Fibroblast of villous mesenchyme (primary cell): ENCODE measurements at regions not wholly inside any gene's neighbourhood (a gene's known extent, or its start where the extent isn't known, plus 50 kb on each side); places are given as distances from the start of the nearest gene placed in this dataset.

Experiments
- DNase-seq: peaks from one replicate; pipeline ENCODE4 v3.0.0-alpha.2; 2010; ENCODE audit warnings: low read depth
- H3K4me3 ChIP-seq: 2 replicates; pipeline ENCODE4 v1.5.1; 2011; ENCODE audit warnings: low read depth, mild to moderate bottlenecking, low read length
- TF ChIP-seq, protein P1 (sequence below): IDR thresholded peaks from 2 replicates; pipeline ENCODE4 v1.5.1; 2012; ENCODE audit warnings: low read depth, mild to moderate bottlenecking, low read length; ENCODE audit not compliant: insufficient read depth

GRCh38 chr9:23319092-23319491 is 506.9 kb downstream of the ELAVL2 start:
- no peak overlapping the region for H3K4me3 ChIP-seq
- DNase-seq = no peak
- TF ChIP-seq, protein P1, sequence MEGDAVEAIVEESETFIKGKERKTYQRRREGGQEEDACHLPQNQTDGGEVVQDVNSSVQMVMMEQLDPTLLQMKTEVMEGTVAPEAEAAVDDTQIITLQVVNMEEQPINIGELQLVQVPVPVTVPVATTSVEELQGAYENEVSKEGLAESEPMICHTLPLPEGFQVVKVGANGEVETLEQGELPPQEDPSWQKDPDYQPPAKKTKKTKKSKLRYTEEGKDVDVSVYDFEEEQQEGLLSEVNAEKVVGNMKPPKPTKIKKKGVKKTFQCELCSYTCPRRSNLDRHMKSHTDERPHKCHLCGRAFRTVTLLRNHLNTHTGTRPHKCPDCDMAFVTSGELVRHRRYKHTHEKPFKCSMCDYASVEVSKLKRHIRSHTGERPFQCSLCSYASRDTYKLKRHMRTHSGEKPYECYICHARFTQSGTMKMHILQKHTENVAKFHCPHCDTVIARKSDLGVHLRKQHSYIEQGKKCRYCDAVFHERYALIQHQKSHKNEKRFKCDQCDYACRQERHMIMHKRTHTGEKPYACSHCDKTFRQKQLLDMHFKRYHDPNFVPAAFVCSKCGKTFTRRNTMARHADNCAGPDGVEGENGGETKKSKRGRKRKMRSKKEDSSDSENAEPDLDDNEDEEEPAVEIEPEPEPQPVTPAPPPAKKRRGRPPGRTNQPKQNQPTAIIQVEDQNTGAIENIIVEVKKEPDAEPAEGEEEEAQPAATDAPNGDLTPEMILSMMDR = no peak

DNA sequence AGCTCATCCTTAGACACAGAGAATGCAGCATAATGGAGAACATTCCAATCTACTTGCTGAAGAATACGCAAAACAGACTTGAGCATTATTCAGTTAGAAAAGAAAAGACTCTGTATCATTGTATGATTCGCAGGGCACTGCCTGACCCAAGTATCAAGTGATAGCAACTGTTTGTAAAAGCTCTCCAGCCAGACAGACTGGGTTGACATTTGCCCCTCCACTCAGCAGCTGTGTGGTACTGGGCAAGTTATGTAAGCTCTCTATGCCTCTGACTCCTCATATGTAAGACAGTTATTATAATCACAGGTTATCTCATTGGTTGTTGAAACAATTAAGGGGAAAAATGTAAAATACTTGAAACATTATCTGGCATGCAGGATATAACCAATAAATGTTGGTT is 505.0 kb downstream of the ELAVL2 start:
- H3K4me3 ChIP-seq = no peak overlapping the region
- TF ChIP-seq, protein P1 = no peak
- DNase-seq = no peak

DNA sequence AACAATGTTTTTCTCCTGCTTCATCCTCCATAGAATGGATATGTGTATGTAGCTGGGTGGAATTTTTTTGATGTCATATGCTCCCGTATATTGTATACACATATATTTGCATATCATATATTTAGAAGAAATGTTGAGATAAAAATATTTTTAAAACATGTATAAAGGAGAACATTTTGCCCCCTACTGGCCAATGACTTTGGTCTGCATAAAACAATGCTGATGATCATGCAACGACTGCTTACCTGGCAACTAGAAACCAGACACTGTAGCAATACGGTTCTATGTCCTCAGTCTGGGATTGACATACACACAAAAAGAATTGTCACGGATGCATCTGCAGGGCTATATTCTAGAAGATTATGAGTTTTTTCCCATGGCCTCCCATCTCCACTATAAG is 503.6 kb downstream of the ELAVL2 start:
- no peak for DNase-seq
- TF ChIP-seq, protein P1 = no peak
- no peak overlapping the region for H3K4me3 ChIP-seq

GRCh38 chr9:23324511-23324910 is 501.5 kb downstream of the ELAVL2 start:
- DNase-seq = no peak
- TF ChIP-seq, protein P1 = no peak
- no peak overlapping the region for H3K4me3 ChIP-seq

DNA sequence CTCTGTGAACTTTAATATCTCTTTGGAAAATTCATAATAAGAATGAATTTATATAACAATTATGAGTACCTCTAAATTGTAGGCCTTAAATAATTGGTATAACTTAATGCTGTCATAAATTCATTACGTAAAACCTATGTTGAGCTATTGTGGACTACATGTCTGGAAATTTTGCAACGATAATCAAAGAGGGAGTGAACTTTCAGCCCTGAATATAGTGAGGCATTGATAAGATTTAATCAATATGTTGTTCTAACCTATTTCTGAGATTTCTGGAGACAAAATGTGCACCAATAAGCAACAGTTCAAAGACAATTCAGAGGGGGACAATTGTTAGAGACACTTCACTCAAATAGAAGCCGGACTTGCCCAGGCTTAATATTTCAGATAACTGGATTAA is 499.4 kb downstream of the ELAVL2 start:
- no peak for DNase-seq
- H3K4me3 ChIP-seq = no peak overlapping the region
- TF ChIP-seq, protein P1 = no peak

GRCh38 chr9:23341346-23341745 is 484.7 kb downstream of the ELAVL2 start:
- DNase-seq = no peak
- H3K4me3 ChIP-seq = no peak overlapping the region
- TF ChIP-seq, protein P1 = no peak

DNA sequence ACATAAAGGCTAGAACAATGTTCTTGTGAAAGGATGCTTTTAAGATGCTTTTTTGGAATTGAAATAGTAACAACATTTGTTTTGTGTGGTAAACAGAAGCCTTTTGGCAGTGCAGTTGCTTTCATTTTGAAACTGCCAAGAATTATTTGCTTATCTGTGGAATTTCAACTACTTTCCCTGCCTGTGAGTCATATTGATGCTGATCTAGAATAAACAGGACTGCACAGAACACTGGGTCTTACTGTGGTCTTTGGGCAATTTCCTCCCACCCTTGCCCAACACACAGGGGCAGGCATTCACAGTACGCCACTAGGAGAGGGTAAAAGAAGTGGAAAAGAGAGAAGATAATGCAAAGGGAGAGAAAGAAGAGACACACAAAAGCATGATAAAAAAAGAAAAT is 483.7 kb downstream of the ELAVL2 start:
- DNase-seq = peak; percentile 5
- H3K4me3 ChIP-seq = no peak overlapping the region
- TF ChIP-seq, protein P1 = no peak
